ENCODE measurements at regions not wholly inside any gene's neighbourhood (a gene's known extent, or its start where the extent isn't known, plus 50 kb on each side); places are given as distances from the start of the nearest gene placed in this dataset.

DNA sequence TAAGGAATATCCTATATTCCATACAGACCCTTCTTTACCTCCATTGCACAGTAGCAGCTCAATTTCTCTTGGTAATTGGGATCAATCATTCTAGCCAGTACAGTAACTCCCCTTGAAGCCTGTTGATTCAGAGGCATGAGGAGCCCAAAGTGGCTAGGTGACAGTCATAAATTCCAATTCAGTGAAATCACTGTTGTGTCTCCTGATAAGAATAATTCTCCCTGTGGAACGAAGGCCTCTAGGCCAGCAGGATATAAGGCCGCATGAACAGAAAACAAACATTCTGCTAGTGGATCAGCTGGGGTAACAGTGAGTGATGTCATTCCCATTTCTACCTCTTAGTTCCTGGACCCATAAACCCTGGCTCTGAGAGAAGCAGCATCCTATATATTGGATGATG, 696.3 kb downstream of the NR2F2 start:
- TF ChIP-seq, protein P1, sequence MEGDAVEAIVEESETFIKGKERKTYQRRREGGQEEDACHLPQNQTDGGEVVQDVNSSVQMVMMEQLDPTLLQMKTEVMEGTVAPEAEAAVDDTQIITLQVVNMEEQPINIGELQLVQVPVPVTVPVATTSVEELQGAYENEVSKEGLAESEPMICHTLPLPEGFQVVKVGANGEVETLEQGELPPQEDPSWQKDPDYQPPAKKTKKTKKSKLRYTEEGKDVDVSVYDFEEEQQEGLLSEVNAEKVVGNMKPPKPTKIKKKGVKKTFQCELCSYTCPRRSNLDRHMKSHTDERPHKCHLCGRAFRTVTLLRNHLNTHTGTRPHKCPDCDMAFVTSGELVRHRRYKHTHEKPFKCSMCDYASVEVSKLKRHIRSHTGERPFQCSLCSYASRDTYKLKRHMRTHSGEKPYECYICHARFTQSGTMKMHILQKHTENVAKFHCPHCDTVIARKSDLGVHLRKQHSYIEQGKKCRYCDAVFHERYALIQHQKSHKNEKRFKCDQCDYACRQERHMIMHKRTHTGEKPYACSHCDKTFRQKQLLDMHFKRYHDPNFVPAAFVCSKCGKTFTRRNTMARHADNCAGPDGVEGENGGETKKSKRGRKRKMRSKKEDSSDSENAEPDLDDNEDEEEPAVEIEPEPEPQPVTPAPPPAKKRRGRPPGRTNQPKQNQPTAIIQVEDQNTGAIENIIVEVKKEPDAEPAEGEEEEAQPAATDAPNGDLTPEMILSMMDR (IDR thresholded peaks at IDR 0.05) = no peak
- Histone ChIP-seq H3K4me1 (no peaks in the 10 kb centered on the region), H3K27ac (no peak overlapping the region), H3K4me3 (no peak overlapping the region), H3K9me3 (peaks cover 0 to 19% of the 10 kb centered on the region in 2 donors), H3K27me3 (no peaks in the 10 kb centered on the region), H3K36me3 (no peaks in the 10 kb centered on the region)
- DNase-seq (ENCODE audit: low spot score) = no peak

DNA sequence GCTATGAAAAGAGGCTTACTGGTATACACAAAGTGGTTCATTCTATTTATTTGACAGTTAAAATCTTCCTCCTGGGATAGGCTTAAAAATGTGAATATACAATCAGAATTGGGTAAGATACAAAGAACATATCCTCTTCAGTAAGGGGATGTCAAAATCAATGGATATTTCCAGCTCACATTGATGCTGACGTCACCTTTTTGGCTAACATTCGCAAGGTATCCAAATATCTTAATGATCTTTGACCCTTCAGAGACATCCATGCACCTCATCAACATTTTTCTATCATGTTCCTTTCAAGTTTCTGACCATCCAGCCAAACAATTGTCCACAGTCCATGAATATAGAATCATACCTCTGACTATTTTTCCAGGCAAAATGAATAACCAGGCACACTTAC, 697.3 kb downstream of the NR2F2 start:
- Histone ChIP-seq H3K4me1 (no peaks in the 10 kb centered on the region), H3K36me3 (no peaks in the 10 kb centered on the region), H3K27me3 (no peaks in the 10 kb centered on the region), H3K27ac (no peak overlapping the region), H3K9me3 (peaks cover 0 to 19% of the 10 kb centered on the region in 2 donors), H3K4me3 (no peak overlapping the region)
- DNase-seq (ENCODE audit: low spot score) = no peak
- TF ChIP-seq, protein P1 (IDR thresholded peaks at IDR 0.05) = no peak

DNA sequence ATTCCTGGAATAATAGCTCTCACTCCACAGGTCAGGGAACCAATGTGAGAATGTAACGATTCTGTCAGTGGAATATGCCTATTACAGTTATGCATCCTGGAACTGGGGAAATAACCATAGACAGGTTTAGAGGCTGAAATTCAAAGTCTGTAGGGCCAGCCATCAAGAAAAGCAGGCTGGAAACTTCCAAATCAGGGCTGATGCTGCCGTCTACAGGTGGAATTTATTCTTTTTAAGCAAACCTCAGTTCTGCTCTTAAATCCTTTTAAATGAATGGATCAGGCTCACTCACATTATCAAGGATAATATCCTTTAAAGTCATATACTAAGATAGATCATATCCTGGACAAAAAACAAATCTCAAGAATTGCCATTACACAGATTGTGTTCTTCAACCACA, 699.8 kb downstream of the NR2F2 start:
- Histone ChIP-seq H3K27me3 (no peaks in the 10 kb centered on the region), H3K27ac (no peak overlapping the region), H3K4me1 (no peaks in the 10 kb centered on the region), H3K9me3 (peaks cover 0 to 19% of the 10 kb centered on the region in 2 donors), H3K36me3 (no peaks in the 10 kb centered on the region), H3K4me3 (no peak overlapping the region)
- DNase-seq (ENCODE audit: low spot score) = no peak
- TF ChIP-seq, protein P1 (IDR thresholded peaks at IDR 0.05) = no peak

DNA sequence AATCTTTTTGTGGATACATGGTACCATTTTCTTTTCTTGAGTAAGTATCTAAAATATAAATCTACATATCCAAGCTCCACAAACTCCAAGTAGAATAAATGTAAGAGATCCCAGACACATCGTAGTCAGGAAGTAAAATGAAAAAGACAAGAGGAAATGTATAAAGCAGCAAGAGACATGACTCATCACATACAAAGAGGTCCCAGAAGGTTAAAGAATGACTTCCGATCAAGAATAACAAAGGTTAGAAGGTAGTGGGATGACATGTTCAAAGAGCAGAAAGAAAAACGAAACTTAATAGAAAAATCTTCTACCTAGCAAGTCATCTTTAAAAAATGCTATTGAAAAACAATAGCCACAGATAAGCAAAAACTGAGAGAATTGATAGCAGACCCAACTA, 705.8 kb downstream of the NR2F2 start:
- no peaks in the 10 kb centered on the region for H3K4me1 ChIP-seq
- peaks cover 0 to under 1% of the 10 kb centered on the region in 2 donors for H3K9me3 ChIP-seq
- no peak overlapping the region for H3K4me3 ChIP-seq
- H3K27me3 ChIP-seq = no peaks in the 10 kb centered on the region
- no peak overlapping the region for H3K27ac ChIP-seq
- TF ChIP-seq, protein P1 (IDR thresholded peaks at IDR 0.05) = no peak
- no peaks in the 10 kb centered on the region for H3K36me3 ChIP-seq
- DNase-seq (ENCODE audit: low spot score) = no peak

DNA sequence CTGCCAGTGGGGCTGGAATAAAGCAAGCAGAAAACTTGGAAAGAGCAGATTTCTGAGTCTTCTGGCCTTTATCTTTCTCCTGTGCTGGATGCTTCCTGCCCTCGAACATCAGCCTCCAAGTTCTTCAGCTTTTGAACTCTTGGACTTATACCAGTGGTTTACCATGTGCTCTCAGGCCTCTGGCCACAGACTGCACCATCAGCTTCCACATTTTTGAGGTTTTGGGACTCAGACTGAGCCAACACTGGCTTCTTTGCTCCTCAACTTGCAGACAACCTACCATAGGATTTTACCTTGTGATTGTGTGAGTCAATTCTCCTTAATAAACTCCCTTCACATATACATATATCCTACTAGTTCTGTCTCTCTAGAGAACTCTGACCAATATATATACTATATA, 706.6 kb downstream of the NR2F2 start:
- no peaks in the 10 kb centered on the region for H3K4me1 ChIP-seq
- no peaks in the 10 kb centered on the region for H3K36me3 ChIP-seq
- TF ChIP-seq, protein P1 (IDR thresholded peaks at IDR 0.05) = no peak
- no peaks in the 10 kb centered on the region for H3K9me3 ChIP-seq
- no peaks in the 10 kb centered on the region for H3K27me3 ChIP-seq
- H3K27ac ChIP-seq = no peak overlapping the region
- no peak for DNase-seq (ENCODE audit: low spot score)
- no peak overlapping the region for H3K4me3 ChIP-seq

DNA sequence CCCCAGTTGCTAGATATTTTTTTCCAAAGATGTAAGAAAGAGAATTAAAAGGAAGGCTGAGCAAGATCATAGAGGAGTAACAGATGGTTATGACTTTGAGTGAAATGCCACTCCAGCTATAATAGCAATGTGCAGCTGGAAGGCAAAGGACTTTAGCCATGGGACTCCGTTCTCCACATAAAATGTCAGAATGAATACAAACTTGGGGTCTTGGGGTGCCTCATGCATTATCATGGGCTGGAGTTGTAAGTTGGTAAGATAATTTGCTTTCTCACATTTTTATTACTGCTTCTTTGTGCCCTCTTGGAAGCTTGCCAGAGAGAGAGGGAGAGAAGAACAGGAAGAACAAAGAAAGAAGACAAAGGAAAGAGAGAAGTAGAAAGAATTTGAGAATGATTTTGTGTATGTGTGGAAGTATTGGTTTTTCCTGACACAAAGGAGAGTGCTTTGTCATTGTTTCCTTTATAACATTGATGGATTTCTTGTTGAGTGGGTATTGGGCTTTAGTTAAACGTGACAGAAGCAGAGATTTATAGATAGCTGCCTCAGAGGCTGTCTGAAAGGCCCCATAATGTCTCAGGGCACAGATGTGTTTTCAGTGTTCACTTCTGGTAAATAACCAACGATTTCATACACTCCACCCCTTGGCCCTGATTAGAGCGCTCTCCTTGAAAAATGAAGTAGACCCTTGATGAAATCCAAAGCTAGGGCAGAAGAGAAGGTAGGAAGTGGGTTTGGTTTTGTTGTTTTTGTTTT, 715.3 kb downstream of the NR2F2 start:
- no peaks in the 10 kb centered on the region for H3K27me3 ChIP-seq
- H3K4me1 ChIP-seq = no peaks in the 10 kb centered on the region
- H3K4me3 ChIP-seq = no peak overlapping the region
- no peaks in the 10 kb centered on the region for H3K36me3 ChIP-seq
- DNase-seq (ENCODE audit: low spot score) = no peak
- TF ChIP-seq, protein P1 (IDR thresholded peaks at IDR 0.05) = no peak
- H3K9me3 ChIP-seq = no peaks in the 10 kb centered on the region
- H3K27ac ChIP-seq = no peak overlapping the region
